ENCODE measurements at regions not wholly inside any gene's neighbourhood (a gene's known extent, or its start where the extent isn't known, plus 50 kb on each side); places are given as distances from the start of the nearest gene placed in this dataset.
A peak's percentile ranks its signal among the peaks of the same experiment; 100 is the strongest.

- Histone ChIP-seq H3K4me3 (ENCODE audit: low read depth, low read length) (no peak overlapping the region), H3K27me3 (ENCODE audit: insufficient read depth, low read depth, severe bottlenecking) (peaks cover 57% of the 10 kb centered on the region), H3K36me3 (no peaks in the 10 kb centered on the region), H3K27ac (no peak overlapping the region), H3K9me3 (ENCODE audit: severe bottlenecking) (no peaks in the 10 kb centered on the region)
- TF ChIP-seq CTCF (IDR thresholded peaks at IDR 0.05; ENCODE audit: low read depth, low read length) = no peak
- DNase-seq = no peak
Measured at GRCh38 chr20:60339738-60340137, 381.5 kb downstream of the CDH26 start.

- Histone ChIP-seq H3K36me3 (no peaks in the 10 kb centered on the region), H3K27me3 (ENCODE audit: insufficient read depth, low read depth, severe bottlenecking) (peaks cover 55% of the 10 kb centered on the region), H3K4me3 (ENCODE audit: low read depth, low read length) (no peak overlapping the region), H3K27ac (no peak overlapping the region), H3K9me3 (ENCODE audit: severe bottlenecking) (no peaks in the 10 kb centered on the region)
- TF ChIP-seq CTCF (IDR thresholded peaks at IDR 0.05; ENCODE audit: low read depth, low read length) = no peak
- no peak for DNase-seq
Measured at GRCh38 chr20:60340232-60340631, 382.0 kb downstream of the CDH26 start.

- Histone ChIP-seq H3K9me3 (ENCODE audit: severe bottlenecking) (no peaks in the 10 kb centered on the region), H3K27ac (no peak overlapping the region)
Measured at GRCh38 chr20:60341062-60341461, 382.8 kb downstream of the CDH26 start.

GRCh38 chr20:60345106-60345505, 386.9 kb downstream of the CDH26 start:
- no peak for TF ChIP-seq CTCF (IDR thresholded peaks at IDR 0.05; ENCODE audit: low read depth, low read length)
- Histone ChIP-seq H3K27me3 (ENCODE audit: insufficient read depth, low read depth, severe bottlenecking) (peaks cover 45% of the 10 kb centered on the region), H3K9me3 (ENCODE audit: severe bottlenecking) (no peaks in the 10 kb centered on the region), H3K27ac (no peak overlapping the region), H3K36me3 (no peaks in the 10 kb centered on the region), H3K4me3 (ENCODE audit: low read depth, low read length) (no peak overlapping the region)
- DNase-seq = no peak

More at GRCh38 chr20:60341062-60341461, 382.8 kb downstream of the CDH26 start:
- no peaks in the 10 kb centered on the region for H3K36me3 ChIP-seq
- TF ChIP-seq CTCF (IDR thresholded peaks at IDR 0.05; ENCODE audit: low read depth, low read length) = no peak
- no peak overlapping the region for H3K4me3 ChIP-seq (ENCODE audit: low read depth, low read length)
- H3K27me3 ChIP-seq (ENCODE audit: insufficient read depth, low read depth, severe bottlenecking) = peaks cover 54% of the 10 kb centered on the region
- peak; percentile 15 for DNase-seq

- Histone ChIP-seq H3K36me3 (no peaks in the 10 kb centered on the region), H3K27me3 (ENCODE audit: insufficient read depth, low read depth, severe bottlenecking) (peaks cover 58% of the 10 kb centered on the region), H3K9me3 (ENCODE audit: severe bottlenecking) (no peaks in the 10 kb centered on the region), H3K27ac (no peak overlapping the region), H3K4me3 (ENCODE audit: low read depth, low read length) (no peak overlapping the region)
- no peak for TF ChIP-seq CTCF (IDR thresholded peaks at IDR 0.05; ENCODE audit: low read depth, low read length)
- no peak for DNase-seq
Measured at GRCh38 chr20:60349418-60349817, 391.2 kb downstream of the CDH26 start.

- peaks cover 66% of the 10 kb centered on the region for H3K27me3 ChIP-seq (ENCODE audit: insufficient read depth, low read depth, severe bottlenecking)
- no peaks in the 10 kb centered on the region for H3K9me3 ChIP-seq (ENCODE audit: severe bottlenecking)
- no peak overlapping the region for H3K4me3 ChIP-seq (ENCODE audit: low read depth, low read length)
- TF ChIP-seq CTCF (IDR thresholded peaks at IDR 0.05; ENCODE audit: low read depth, low read length) = no peak
- H3K36me3 ChIP-seq = no peaks in the 10 kb centered on the region
- no peak overlapping the region for H3K27ac ChIP-seq
- no peak for DNase-seq
Measured at GRCh38 chr20:60352017-60352416, 393.8 kb downstream of the CDH26 start.

All from WERI-Rb-1 (cell line).